Pancreas (tissue), 10 donors: ENCODE measurements at regions not wholly inside any gene's neighbourhood (a gene's known extent, or its start where the extent isn't known, plus 50 kb on each side); places are given as distances from the start of the nearest gene placed in this dataset.
A peak's percentile ranks its signal among the peaks of the same experiment; 100 is the strongest.

Source experiments
- ATAC-seq, 4 donors: fragments of 200-7000 bp; cut with Tn5 transposase; one replicate each; pipeline versions ENCODE4 v1.8.0 to v1.9.1; 2020; ENCODE audit warnings: mild to moderate bottlenecking in 4 of 4, moderate library complexity in 4 of 4
- DNase-seq, 6 donors: peaks; one replicate each; pipeline ENCODE4 v3.0.0-alpha.2; 2020
- FAIRE-seq: peaks from 2 replicates; lab custom pipeline; 2012; peaks lifted over from hg19 to GRCh38; lab: Jason Lieb, UNC
- H3K27ac ChIP-seq, 4 donors: fragments of 200-600 bp; sonication (generic); 1 replicate in 3 of 4; 2 replicates in 1 of 4; pipeline versions ENCODE4 v1.5.0 to v1.8.0; 2020
- H3K27me3 ChIP-seq, 4 donors: fragments of 200-600 bp; one replicate each; pipeline ENCODE4 v1.8.0; 2021
- H3K36me3 ChIP-seq, 3 donors: fragments of 200-600 bp; sonication (generic) in 1 of 3; one replicate each; pipeline versions ENCODE4 v1.5.0 to v1.8.0; 2020 to 2021
- H3K4me1 ChIP-seq, 3 donors: fragments of 200-600 bp; one replicate each; pipeline ENCODE4 v1.8.0; 2021
- H3K4me3 ChIP-seq, 4 donors: fragments of 200-600 bp; sonication (generic) in 2 of 4; one replicate each; pipeline versions ENCODE4 v1.5.0 to v1.8.0; 2020 to 2021
- H3K9me3 ChIP-seq, 4 donors: fragments of 200-600 bp; one replicate each; pipeline ENCODE4 v1.8.0; 2021
- CTCF ChIP-seq, 4 donors: fragments of 200-600 bp; sonication (generic) in 3 of 4; IDR thresholded peaks; one replicate each; pipeline versions ENCODE4 v1.5.0 to v1.8.0; 2021; ENCODE audit warnings: antibody characterized with exemption in 4 of 4
- WGBS, 2 donors: extraction: QIAGEN DNeasy Blood & Tissue Kit; methylation state at CpG; one replicate each; pipeline ENCODE4 v1.1.7; 2013; 5-methylcytosine and 5-hydroxymethylcytosine counted together
- intact Hi-C, 3 donors: fragments of 100-400 bp; cut with DNase I; formaldehyde crosslinking; loops; one replicate each; pipeline versions ENCODE4 v1.11.1 to v1.14.2; 2022
- donor health status: healthy with polysubstance abuse.
- donor health status: DM: no; HTN: no; CAD: no; lungs with moderate emphysema.
- donor health status: DM: no; HTN: no; CAD: no.
- donor health status: control.
- donor health status: control.
- donor health status: Bipolar disorder and iron deficiency.
- donor health status: DM: yes; HTN: yes; CAD: no.
- donor health status: DM: no; HTN: no; CAD: no.
- donor health status: DM: no; HTN: no; CAD: no.
- donor health status: DM: yes; HTN: yes; CAD: no.

DNA sequence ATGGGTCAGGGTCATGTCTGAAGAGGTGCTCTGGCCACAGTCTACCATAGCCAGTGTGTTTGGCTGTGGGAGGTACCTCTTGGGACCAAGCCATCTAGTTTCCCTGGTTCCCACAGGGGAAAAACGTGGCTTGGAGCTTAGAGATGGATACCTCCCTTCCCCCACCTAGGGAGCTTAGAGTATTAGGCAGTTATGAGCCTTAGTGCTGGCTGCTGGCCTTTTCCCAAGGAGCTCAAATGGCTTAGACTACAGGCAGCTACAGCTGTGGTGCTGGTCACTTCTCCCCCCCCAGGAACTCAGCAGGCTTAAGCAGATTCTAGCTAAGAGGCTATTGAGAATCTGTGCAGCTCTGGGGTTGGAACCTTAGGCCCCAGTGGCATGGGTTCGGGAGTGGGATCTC lies 591.2 kb downstream of the NSUN3 start:
- DNase-seq (peak in 1 of 6 donors; percentile 21), ATAC-seq (no peak), FAIRE-seq (no peak)
- intact Hi-C loops = no loop called here
- WGBS, 2 donors = 70 to 76% methylated on average over 2 of the region's 2 CpGs
- H3K36me3 ChIP-seq = no peaks in the 10 kb centered on the region
- H3K27me3 ChIP-seq = no peaks in the 10 kb centered on the region
- no peaks in the 10 kb centered on the region for H3K9me3 ChIP-seq
- peaks cover 0 to 11% (median 9%) of the 10 kb centered on the region in 3 donors for H3K4me1 ChIP-seq
- no peak for TF ChIP-seq CTCF (IDR thresholded peaks at IDR 0.05)
- no peak overlapping the region for H3K4me3 ChIP-seq
- no peak overlapping the region for H3K27ac ChIP-seq

- H3K36me3 ChIP-seq = no peaks in the 10 kb centered on the region
- H3K27me3 ChIP-seq = no peaks in the 10 kb centered on the region
- ATAC-seq = no peak
- H3K9me3 ChIP-seq = no peaks in the 10 kb centered on the region
- no peak for TF ChIP-seq CTCF (IDR thresholded peaks at IDR 0.05)
- no peak for DNase-seq
- intact Hi-C loops = no loop called here
- no peak overlapping the region for H3K27ac ChIP-seq
- peak; percentile 34 for FAIRE-seq
- H3K4me3 ChIP-seq = no peak overlapping the region
- H3K4me1 ChIP-seq = no peaks in the 10 kb centered on the region
Observed at GRCh38 chr3:94665922-94666321, 603.1 kb downstream of the NSUN3 start.

DNA sequence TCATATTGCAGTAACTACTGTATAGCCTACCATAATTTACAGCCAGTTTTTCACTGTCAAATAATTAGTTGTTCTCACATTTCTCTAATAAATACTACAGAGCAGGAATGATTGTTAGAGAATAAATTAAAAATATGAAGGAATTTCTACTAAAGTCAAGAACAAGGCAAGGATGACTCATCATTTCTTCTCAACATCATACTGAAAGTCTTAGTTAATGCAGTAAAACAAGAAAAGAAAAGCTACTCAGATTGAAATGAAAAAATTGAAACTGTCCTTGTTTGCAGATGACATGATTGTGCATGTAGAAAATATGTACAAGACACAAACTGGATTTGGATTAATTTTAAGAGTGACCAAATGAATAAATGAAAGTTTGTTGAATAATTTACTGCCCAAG lies 608.2 kb downstream of the NSUN3 start:
- TF ChIP-seq CTCF (IDR thresholded peaks at IDR 0.05) = no peak
- no peaks in the 10 kb centered on the region for H3K9me3 ChIP-seq
- no peaks in the 10 kb centered on the region for H3K36me3 ChIP-seq
- no peak overlapping the region for H3K4me3 ChIP-seq
- H3K4me1 ChIP-seq = no peaks in the 10 kb centered on the region
- no peak overlapping the region for H3K27ac ChIP-seq
- intact Hi-C loops = no loop called here
- FAIRE-seq (no peak), ATAC-seq (no peak), DNase-seq (no peak)
- no peaks in the 10 kb centered on the region for H3K27me3 ChIP-seq

DNA sequence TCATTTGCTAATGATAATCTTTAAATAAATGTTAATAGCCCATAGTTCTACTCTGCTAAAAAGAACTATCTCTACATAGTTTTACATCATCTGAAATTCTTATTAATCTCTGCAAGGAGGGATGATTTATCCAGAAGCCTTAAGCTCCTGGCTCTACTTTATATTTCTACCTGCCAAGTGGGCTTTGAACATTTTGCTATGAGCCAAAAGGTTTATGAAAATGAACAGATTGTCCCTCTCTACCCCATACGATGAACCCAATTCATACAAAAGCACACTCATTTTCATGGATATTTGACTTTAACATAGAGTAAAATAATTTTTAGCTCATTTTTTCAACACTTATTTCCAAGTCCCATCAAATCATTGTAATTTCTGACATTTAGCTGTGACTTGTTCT lies 611.0 kb downstream of the NSUN3 start:
- no peak for FAIRE-seq
- Histone ChIP-seq H3K27ac (no peak overlapping the region), H3K27me3 (no peaks in the 10 kb centered on the region), H3K36me3 (no peaks in the 10 kb centered on the region), H3K4me3 (no peak overlapping the region), H3K9me3 (no peaks in the 10 kb centered on the region), H3K4me1 (no peaks in the 10 kb centered on the region)
- ATAC-seq = no peak
- 95% methylated on average over 1 of the region's 1 CpG for WGBS, 2 donors
- TF ChIP-seq CTCF (IDR thresholded peaks at IDR 0.05) = no peak
- DNase-seq = no peak
- intact Hi-C loops = no loop called here

DNA sequence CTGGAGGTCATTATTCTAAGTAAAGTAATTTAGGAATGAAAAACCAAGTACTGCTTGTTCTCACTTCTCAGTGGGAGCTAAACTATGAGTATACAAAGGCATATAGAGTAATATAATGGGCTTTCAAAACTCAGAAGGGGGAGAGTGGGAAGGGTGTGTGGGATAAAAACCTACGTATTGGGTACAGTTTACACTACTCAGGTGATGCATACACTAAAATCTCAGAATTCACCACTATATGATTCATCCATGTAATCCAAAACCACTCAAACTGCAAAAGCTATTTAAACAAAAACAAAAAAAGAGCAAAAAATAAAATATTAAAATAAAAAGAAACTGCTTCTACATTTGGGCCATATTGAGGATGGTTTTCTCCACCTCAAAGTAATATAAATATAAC lies 623.3 kb downstream of the NSUN3 start:
- Histone ChIP-seq H3K4me3 (no peak overlapping the region), H3K27me3 (no peaks in the 10 kb centered on the region), H3K27ac (no peak overlapping the region), H3K9me3 (no peaks in the 10 kb centered on the region), H3K36me3 (no peaks in the 10 kb centered on the region), H3K4me1 (no peaks in the 10 kb centered on the region)
- TF ChIP-seq CTCF (IDR thresholded peaks at IDR 0.05) = no peak
- ATAC-seq = no peak
- WGBS, 2 donors = 67 to 83% methylated on average over 1 of the region's 1 CpG
- intact Hi-C loops = no loop called here
- no peak for DNase-seq
- no peak for FAIRE-seq
